NOMO-1 treated with dmso at 0.1 percent for 144 hours (cell line): ENCODE measurements at regions not wholly inside any gene's neighbourhood (a gene's known extent, or its start where the extent isn't known, plus 50 kb on each side); places are given as distances from the start of the nearest gene placed in this dataset.

Experiments used
- DNase-seq: peaks from one replicate; lab custom pipeline; 2025; ENCODE audit not compliant: unreplicated experiment; lab: John Stamatoyannopoulos, UW

DNA sequence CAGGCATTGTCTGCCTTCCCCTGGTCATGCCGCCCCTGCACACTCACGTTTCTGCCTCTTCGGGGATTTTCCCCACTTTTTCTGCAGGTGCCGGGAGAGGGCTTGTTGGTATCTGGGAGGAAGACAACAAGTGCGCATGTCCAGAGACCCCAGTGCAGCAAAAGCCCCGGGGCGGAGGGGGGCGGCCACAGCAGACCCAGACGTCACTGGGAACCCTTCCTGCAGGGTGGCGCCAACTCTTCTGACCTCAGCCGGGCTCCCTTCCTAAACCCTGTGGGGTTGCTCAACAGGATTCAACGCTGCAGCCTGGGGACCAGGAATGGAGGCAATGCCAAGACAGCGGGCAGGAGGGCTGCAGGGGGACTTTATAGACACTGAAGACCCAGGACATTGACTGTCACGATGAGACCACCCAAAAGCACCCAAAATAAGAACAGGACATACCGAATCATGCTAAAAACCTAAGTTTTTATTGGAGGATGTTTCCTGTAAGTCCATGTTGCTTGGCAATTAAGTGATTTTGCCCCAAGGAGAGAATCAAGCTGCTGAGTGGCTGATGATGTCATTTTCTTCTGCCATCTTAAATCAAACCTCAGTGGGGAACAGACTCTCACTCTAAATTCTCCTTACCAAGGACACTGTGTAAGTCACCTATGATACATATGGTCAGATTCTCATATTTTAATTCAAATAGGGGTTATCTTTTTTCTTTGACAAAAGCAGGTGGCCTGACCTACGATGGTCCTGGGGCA lies 62.9 kb upstream of the SIMC1 start:
- no peak for DNase-seq

- DNase-seq, result no peak
Measured at GRCh38 chr5:176176231-176176630, 62.0 kb upstream of the SIMC1 start.

DNA sequence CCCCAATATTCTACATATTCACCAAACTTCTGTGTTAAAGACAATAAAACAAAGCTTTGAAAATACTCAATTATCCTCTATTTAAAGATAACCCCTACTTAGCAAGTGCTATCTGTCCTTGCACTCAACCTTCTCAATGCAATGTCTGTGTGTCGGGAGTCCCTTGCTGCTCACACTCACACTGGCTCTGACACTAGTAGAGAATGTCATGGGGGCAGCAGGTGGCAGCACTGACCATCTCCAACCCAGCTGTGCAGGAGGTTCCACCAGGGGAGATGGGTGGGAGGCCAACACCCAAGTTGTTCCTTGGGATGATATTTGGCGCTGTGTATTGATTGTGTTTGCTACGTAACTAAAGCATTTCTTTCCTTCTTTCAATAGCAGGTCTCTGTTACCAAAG lies 59.4 kb upstream of the SIMC1 start:
- no peak for DNase-seq

- no peak for DNase-seq
Measured at GRCh38 chr5:176180339-176180738, 57.9 kb upstream of the SIMC1 start.

GRCh38 chr5:176180781-176181180 lies 57.4 kb upstream of the SIMC1 start:
- DNase-seq, result no peak

GRCh38 chr5:176181271-176181855 lies 56.9 kb upstream of the SIMC1 start:
- no peak for DNase-seq

DNA sequence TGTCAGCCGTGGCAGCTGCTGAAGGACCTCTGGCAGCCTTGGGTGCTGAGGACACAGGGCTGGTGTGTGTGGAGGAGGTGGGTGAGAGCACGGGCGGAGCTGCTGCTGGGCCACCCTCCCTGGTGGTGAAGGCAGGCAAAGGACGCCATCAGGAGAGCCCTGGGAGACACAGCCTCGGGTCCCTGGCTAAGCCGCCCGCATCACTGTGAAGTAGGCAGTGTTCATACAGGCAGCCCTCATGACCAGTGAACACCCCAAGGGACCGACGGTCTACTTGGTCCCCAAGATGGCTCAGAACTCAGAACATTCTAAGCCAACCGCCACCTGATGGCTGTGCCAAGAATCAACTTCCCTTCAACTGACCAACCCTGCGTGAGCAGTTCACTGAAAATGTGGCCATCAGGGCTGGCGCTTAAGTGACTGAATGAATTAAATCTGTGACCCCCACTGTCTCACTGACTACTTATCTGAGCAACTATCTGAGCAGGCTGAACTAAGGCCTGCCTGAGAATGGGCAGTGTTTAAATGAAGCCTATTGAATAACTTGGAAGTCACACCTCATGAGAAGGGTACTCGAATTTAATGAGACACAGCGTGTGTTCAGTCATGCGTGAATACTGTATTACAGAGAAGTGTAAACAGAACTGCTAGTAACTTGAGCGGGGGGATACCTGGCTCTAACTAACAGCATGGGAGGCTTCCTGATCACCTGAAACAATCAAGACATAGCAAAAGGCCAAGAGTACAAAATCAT lies 54.7 kb upstream of the SIMC1 start:
- no peak for DNase-seq

- no peak for DNase-seq
Measured at GRCh38 chr5:176184608-176185132, 53.6 kb upstream of the SIMC1 start.

DNA sequence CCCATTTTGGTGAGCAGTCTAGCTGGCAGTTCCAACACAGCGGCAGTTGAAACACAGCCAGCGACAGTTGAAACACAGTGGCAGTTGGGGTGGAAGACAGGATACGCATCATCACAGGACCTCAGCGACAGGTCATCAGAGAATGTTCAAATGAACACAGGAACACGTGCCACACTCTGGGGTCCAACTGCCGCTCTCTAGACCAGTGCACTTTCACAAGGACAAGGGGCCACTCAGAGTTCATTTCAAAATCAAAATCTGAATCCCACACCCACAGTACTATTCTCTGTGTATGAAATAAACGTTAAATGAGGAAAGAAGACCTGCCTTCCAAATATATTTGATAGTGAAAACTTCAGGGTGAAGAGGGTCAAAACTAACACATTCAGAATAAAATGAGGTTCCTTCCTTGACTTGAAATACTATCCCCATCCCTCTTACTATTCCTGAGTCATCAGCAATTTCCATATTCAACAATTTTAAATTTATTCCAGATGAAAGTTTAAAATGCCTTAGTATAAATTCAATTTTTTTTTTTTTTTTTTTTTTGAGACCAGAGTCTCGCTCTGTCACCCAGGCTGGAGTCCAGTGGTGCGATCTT lies 53.0 kb upstream of the SIMC1 start:
- DNase-seq, result no peak

- no peak for DNase-seq
Measured at GRCh38 chr5:176186107-176186506, 52.1 kb upstream of the SIMC1 start.

- no peak for DNase-seq
Measured at GRCh38 chr5:176187276-176188062, 50.8 kb upstream of the SIMC1 start.

GRCh38 chr5:176188085-176188484 lies 50.1 kb upstream of the SIMC1 start:
- DNase-seq, result no peak
